ENCODE measurements at regions not wholly inside any gene's neighbourhood (a gene's known extent, or its start where the extent isn't known, plus 50 kb on each side); places are given as distances from the start of the nearest gene placed in this dataset.

DNA sequence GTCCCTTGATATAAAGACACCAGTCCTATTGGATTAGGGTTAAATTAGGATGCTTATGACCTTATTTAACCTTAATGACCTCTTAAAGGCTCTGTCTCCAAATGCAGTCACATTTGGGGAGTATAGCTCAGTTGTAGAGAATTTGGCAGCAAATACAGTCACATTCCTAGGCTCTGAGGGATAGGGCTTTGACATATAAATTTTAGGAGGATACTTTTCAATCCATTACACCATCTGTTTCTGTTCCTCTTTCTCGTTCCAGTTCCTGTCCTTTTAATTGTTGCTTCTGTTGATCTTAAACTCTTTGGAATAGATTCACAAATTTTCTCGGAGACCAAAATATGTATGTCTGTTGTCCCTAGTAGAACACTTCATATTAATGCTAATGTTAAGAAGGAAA is 390.0 kb upstream of the PCSK5 start:
- TF ChIP-seq POLR2A (IDR thresholded peaks at IDR 0.05; ENCODE audit: low read depth, low read length) (no peak), TAF1 (IDR thresholded peaks at IDR 0.05; ENCODE audit: low read depth, low read length) (no peak), POLR2AphosphoS5 (IDR thresholded peaks at IDR 0.05; ENCODE audit: low read depth, low read length) (no peak)

All from GM12891 (cell line).